ENCODE measurements at regions not wholly inside any gene's neighbourhood (a gene's known extent, or its start where the extent isn't known, plus 50 kb on each side); places are given as distances from the start of the nearest gene placed in this dataset.
A peak's percentile ranks its signal among the peaks of the same experiment; 100 is the strongest.

GRCh38 chr13:48761256-48761655 is 107.5 kb downstream of the CYSLTR2 start:
- no peak for DNase-seq (ENCODE audit: low spot score)

DNA sequence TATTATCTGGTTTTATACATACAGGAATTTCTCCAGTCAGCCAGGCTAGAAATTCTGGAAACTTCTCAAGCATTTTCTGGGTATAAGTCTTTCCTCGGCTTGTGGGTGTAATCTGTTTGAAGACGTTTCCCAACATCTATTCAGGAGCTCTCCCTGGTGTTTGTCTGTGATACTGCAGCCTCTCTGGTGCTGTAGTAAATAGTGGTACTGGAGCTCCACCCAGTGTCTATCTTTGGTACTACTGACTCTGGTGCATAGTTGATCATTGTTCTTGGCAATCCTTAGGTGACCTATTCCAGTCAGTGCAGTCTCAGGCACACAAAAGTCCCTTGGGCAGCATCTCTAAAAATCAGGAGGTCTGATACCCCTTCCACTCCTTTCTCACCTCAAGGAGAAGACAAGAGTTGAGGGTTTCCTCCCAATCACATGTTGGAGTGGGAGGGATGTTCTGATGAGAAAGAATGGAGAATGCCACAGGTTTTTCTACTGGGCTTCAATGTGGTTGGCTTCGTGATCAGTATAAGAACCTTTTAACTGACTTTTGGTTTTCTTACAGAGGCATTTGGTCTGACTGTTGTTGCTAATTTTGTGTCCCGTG is 115.5 kb downstream of the CYSLTR2 start:
- peak; percentile 86 for DNase-seq (ENCODE audit: low spot score)

GRCh38 chr13:48770372-48770771 is 116.6 kb downstream of the CYSLTR2 start:
- DNase-seq (ENCODE audit: low spot score), result no peak

- no peak for DNase-seq (ENCODE audit: low spot score)
Observed at GRCh38 chr13:48772908-48773307, 119.2 kb downstream of the CYSLTR2 start.

DNA sequence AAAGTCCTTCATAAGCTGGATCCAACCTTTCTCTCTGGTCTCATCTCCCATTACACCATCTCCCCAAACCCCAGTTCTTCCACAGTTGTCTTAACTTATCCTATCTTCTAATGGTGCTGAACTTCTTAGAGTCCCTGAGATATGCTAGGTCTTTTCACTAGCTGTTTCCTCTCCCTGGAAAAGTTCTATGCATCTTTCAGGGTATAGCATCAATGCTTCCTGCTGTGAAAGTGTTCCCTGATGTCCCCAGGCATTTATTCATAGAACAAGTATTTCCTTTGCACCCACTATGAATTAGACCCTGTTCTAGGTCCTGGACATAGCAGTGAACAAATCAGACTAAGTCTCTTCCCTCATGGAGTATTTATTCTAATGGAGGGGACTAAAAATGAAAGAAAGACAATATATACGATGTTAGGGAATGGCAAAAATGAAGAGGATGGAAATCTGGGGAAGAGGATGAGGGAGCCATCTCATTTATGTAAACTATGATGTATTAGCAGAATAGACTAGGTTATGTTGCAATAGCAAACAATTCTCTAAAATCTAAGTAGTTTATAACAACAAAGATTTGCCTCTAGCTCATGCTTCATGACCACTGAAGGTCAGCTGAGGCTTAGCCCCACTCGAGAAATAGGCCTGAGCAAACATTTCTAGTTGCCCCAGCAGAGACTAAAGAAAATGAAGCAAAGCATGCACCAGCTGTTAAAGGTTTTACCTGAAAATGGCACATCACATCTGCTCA is 120.0 kb downstream of the CYSLTR2 start:
- DNase-seq (ENCODE audit: low spot score), result no peak

GRCh38 chr13:48775285-48775684 is 121.6 kb downstream of the CYSLTR2 start:
- no peak for DNase-seq (ENCODE audit: low spot score)

DNA sequence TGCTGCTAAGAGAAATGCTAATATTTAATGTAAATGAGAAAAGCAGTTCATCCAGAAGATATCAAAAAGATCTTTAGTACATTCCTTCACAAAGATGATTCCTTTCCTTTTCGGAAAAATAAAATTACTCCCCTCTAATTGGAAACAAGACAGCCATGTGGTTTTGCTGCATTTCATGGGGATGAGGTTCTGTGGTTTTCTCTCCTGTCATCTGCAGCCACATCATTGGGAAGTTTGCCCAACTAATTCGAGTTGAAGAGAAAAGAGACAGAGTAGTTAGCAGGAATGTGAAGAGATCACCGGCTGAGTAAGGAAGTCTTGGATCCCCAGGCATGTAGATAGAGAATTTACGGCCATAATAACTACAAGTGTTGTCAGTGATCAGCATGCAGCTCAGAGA is 122.1 kb downstream of the CYSLTR2 start:
- no peak for DNase-seq (ENCODE audit: low spot score)

DNA sequence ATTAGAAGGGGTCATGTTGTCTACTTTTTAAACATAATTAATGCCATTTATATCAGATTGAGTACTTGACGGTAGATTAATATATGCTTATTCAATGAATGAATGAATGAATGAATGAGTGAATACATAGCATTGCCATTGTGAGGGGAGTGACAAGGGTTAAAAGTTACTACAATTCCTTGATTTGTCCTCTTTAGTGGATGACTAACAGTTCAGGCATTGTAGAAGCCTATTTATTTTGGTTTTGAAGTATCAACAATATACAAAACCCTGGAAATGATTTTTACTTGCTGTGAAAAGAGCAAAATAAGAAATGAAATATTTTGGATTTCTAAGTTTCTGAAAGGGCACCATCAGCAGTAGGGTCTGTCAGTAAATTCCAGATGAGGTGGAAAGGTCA is 122.7 kb downstream of the CYSLTR2 start:
- no peak for DNase-seq (ENCODE audit: low spot score)

DNA sequence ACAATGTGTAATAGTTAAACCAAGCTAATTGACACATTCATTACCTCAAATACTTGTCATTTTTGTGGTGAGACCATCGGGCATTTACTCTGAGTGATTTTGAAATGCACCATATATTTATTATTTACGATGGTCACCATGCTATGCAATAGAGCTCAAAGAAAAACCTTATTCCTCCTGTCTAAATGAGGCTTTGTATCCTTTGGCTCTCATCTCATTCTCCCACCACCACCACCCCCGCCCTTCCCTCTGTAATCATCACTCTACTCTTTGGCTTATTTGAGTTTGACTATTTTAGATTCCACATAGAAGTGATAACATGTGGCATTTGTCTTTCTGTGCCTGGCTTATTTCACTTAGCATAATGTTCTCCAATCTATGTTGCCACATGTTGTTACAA is 124.9 kb downstream of the CYSLTR2 start:
- DNase-seq (ENCODE audit: low spot score), result no peak

GRCh38 chr13:48780713-48781341 is 127.1 kb downstream of the CYSLTR2 start:
- DNase-seq (ENCODE audit: low spot score), result no peak

- DNase-seq (ENCODE audit: low spot score), result no peak
Observed at GRCh38 chr13:48782429-48782840, 128.7 kb downstream of the CYSLTR2 start.

DNA sequence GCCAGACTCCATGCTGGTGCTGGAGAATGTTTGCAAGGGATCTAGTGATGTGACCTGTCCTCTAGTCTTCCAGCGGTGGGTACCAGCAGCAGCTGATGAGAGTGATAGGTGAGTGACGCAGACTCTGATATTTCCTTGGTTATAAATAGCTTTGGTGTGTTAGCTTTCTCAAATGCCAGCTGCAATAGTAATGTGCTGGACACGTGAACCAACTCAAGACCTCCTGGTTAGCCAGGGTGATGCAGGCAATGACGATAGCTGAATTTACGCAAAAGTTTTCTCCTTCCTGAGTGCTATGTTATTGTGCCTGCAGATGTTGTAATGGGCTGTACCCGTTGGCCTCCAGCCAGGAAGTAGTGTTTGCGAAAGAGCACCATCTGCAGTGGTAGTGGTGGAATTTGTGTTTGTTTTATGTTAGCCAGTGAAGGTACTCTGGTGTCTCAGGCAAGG is 129.5 kb downstream of the CYSLTR2 start:
- no peak for DNase-seq (ENCODE audit: low spot score)

- no peak for DNase-seq (ENCODE audit: low spot score)
Observed at GRCh38 chr13:48783695-48784230, 130.0 kb downstream of the CYSLTR2 start.

GRCh38 chr13:48784916-48785548 is 131.3 kb downstream of the CYSLTR2 start:
- no peak for DNase-seq (ENCODE audit: low spot score)

DNA sequence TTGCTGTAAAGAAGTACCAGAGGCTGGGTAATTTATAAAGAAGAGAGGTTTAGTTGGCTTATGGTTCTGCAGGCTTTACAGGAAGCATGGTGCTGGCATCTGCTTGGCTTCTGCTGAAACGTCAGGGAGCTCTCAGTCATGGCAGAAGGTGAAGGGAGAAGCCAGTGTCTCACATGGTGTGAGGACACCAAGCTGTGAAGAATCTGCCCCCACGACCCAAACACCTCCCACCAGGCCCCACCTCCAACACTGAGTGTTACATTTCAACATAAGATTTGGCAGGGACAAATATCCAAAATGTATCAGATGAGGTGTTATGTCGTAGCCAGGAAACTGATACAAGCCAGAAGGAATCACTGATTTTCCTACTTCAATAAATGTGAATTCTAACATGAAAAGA is 136.5 kb downstream of the CYSLTR2 start:
- DNase-seq (ENCODE audit: low spot score), result no peak

- no peak for DNase-seq (ENCODE audit: low spot score)
Observed at GRCh38 chr13:48790966-48791365, 137.2 kb downstream of the CYSLTR2 start.

DNA sequence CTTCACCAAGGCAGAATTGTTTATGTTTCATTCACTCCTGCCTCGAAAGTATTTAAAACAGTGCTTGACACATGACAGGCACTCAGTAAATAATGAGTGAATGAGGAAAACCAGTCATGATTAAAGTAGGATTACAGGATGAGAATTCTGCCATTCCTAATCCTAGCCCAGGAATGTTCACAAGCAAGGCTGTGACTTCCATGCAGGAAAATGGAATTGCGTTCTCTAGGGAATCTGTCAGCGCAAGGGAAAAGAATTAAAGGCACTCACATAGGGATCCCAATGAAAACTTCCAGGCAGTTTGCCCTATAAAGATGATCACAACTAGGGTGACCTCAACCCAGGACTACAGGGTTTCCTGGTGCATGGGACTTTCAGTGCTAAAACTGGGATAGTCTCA is 143.4 kb downstream of the CYSLTR2 start:
- DNase-seq (ENCODE audit: low spot score), result no peak

- no peak for DNase-seq (ENCODE audit: low spot score)
Observed at GRCh38 chr13:48797761-48798160, 144.0 kb downstream of the CYSLTR2 start.

DNA sequence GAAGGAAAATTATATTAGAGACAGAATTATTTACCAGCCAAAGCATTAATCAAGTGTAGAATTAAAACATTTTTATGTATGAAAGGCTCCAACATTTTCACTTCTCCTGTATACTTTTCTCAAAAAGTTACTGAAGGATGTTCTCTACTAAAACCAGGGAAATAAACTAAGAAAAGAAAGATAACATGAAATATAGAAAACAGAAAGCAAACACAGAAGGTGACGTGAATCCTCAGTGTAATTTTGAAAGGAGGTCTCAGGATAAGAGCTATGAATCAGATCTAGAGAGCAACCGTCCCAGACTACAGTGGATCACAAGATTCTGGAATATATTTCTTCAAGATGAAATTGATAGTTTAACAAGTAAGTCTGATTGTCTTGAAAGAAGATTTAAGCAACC is 144.5 kb downstream of the CYSLTR2 start:
- no peak for DNase-seq (ENCODE audit: low spot score)

DNA sequence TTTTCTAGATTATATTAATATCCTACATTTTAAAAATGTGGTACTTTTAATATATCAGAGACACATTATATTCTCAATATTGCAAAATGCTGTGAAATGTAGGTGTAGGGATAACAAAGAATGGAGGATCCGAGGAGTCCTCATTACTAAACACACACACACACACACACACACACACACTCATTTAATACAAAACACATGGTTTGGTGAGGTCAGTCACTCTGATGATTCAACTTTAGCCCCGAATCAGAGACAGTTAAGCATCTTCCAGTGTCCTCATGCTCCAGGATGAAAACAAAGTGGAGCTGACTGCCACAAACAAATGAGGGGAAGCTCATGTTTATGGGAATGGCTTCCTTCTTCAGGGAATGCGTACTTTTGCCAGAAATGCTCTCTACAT is 147.5 kb downstream of the CYSLTR2 start:
- DNase-seq (ENCODE audit: low spot score), result no peak

GRCh38 chr13:48804821-48805601 is 151.3 kb downstream of the CYSLTR2 start:
- DNase-seq (ENCODE audit: low spot score), result no peak

GRCh38 chr13:48806522-48806921 is 152.8 kb downstream of the CYSLTR2 start:
- DNase-seq (ENCODE audit: low spot score), result no peak

Measured in ecto neural progenitor cell (in vitro differentiated cells).